IMR-90 (cell line): ENCODE measurements at regions not wholly inside any gene's neighbourhood (a gene's known extent, or its start where the extent isn't known, plus 50 kb on each side); places are given as distances from the start of the nearest gene placed in this dataset.

Experiments used
- ATAC-seq: fragments of 200-7000 bp; cut with Tn5 transposase; 2 replicates; pipeline ENCODE4 v1.9.1; 2020; ENCODE audit warnings: low read depth, mild to moderate bottlenecking, moderate library complexity
- BruUV-seq: library from RNA; stranded (reverse); fragments of 400-500 nt; replicated peaks from 2 replicates; lab custom pipeline; 2021; lab: Mats Ljungman, UMichigan
- CTCF ChIA-PET: fragments of 300-600 bp; formaldehyde crosslinking; extraction: SDS; loops from one replicate; lab custom pipeline; 2021; ENCODE audit warnings: antibody characterized with exemption; lab: Yijun Ruan, JAX
- POLR2A ChIA-PET: fragments of 300-600 bp; sonication (Branson Sonifier 250); formaldehyde crosslinking; loops from one replicate; lab custom pipeline; 2022; ENCODE audit warnings: antibody characterized with exemption; ENCODE audit not compliant: unreplicated experiment; lab: Charles Lee
- DNase-seq: peaks from one replicate; pipeline ENCODE4 v3.0.0; 2013
- H2AFZ ChIP-seq: replicated peaks from 2 replicates; pipeline ENCODE3; 2013; ENCODE audit warnings: low read length, mild to moderate bottlenecking; ENCODE audit not compliant: poor library complexity
- H2AK5ac ChIP-seq: 2 replicates; pipeline ENCODE4 v1.6.1; 2013; ENCODE audit warnings: low read depth, low read length, inconsistent platforms
- H2AK9ac ChIP-seq: replicated peaks from 2 replicates; pipeline ENCODE3; 2013; ENCODE audit warnings: mild to moderate bottlenecking, low read depth, low read length, moderate library complexity; ENCODE audit not compliant: poor library complexity
- H2BK120ac ChIP-seq: 2 replicates; pipeline ENCODE4 v1.6.1; 2013; ENCODE audit warnings: low read depth, low read length, inconsistent platforms
- H2BK15ac ChIP-seq: 3 replicates; pipeline ENCODE4 v1.6.1; 2013; ENCODE audit warnings: low read depth, low read length, inconsistent platforms
- H2BK20ac ChIP-seq: 2 replicates; pipeline ENCODE4 v1.6.1; 2013; ENCODE audit warnings: low read depth, mild to moderate bottlenecking, inconsistent platforms, low read length, moderate library complexity
- H2BK5ac ChIP-seq: 2 replicates; pipeline ENCODE4 v1.6.1; 2013; ENCODE audit warnings: mild to moderate bottlenecking, low read depth, low read length, inconsistent platforms; ENCODE audit not compliant: poor library complexity, severe bottlenecking
- H3K14ac ChIP-seq: replicated peaks from 2 replicates; pipeline ENCODE4 v1.6.1; 2013; ENCODE audit warnings: low read depth, low read length, inconsistent platforms
- H3K18ac ChIP-seq: 2 replicates; pipeline ENCODE4 v1.6.1; 2013; ENCODE audit warnings: low read depth, low read length, control low read depth
- H3K23ac ChIP-seq: 2 replicates; pipeline ENCODE4 v1.6.1; 2013; ENCODE audit warnings: low read depth, low read length, inconsistent platforms
- H3K27ac ChIP-seq: 2 replicates; pipeline ENCODE4 v1.5.1; 2013; ENCODE audit warnings: mild to moderate bottlenecking, control low read depth, low read length; ENCODE audit not compliant: insufficient read depth
- H3K27me3 ChIP-seq: 2 replicates; pipeline ENCODE4 v1.6.1; 2013; ENCODE audit warnings: low read length; ENCODE audit not compliant: control insufficient read depth, insufficient read depth
- H3K36me3 ChIP-seq: 2 replicates; pipeline ENCODE4 v1.6.1; 2013; ENCODE audit warnings: low read length, mixed read lengths; ENCODE audit not compliant: control insufficient read depth, insufficient read depth
- H3K4ac ChIP-seq: 2 replicates; pipeline ENCODE4 v1.6.1; 2013; ENCODE audit warnings: low read depth, low read length, inconsistent platforms
- H3K4me1 ChIP-seq: 2 replicates; pipeline ENCODE4 v1.6.1; 2013; ENCODE audit warnings: low read length, mixed read lengths; ENCODE audit not compliant: control insufficient read depth, insufficient read depth
- H3K4me2 ChIP-seq: 2 replicates; pipeline ENCODE4 v1.6.1; 2013; ENCODE audit warnings: low read depth, mild to moderate bottlenecking, control low read depth, low read length, moderate library complexity
- H3K4me3 ChIP-seq: 2 replicates; pipeline ENCODE4 v1.5.1; 2013; ENCODE audit warnings: low read depth, mild to moderate bottlenecking, control low read depth, low read length, moderate library complexity; ENCODE audit not compliant: insufficient read depth
- H3K56ac ChIP-seq: 2 replicates; pipeline ENCODE4 v1.6.1; 2013; ENCODE audit warnings: low read length, inconsistent platforms; ENCODE audit not compliant: insufficient read depth; ENCODE audit errors: extremely low read depth
- H3K79me1 ChIP-seq, 2 experiments: 2 replicates each; pipeline ENCODE4 v1.6.1; 2013; ENCODE audit warnings: low read length in 2 of 2, inconsistent platforms in 1 of 2, low read depth in 1 of 2
- H3K9ac ChIP-seq: 2 replicates; pipeline ENCODE4 v1.6.1; 2013; ENCODE audit warnings: low read depth, low read length, control low read depth
- H3K9me1 ChIP-seq: 2 replicates; pipeline ENCODE4 v1.6.1; 2013; ENCODE audit warnings: low read length, inconsistent platforms; ENCODE audit not compliant: insufficient read depth
- H3K9me3 ChIP-seq: 2 replicates; pipeline ENCODE4 v1.6.1; 2013; ENCODE audit warnings: low read length; ENCODE audit not compliant: control insufficient read depth, insufficient read depth
- H4K20me1 ChIP-seq: 2 replicates; pipeline ENCODE4 v1.6.1; 2013; ENCODE audit warnings: low read length, inconsistent platforms; ENCODE audit not compliant: insufficient read depth
- H4K5ac ChIP-seq: 2 replicates; pipeline ENCODE4 v1.6.1; 2013; ENCODE audit warnings: mild to moderate bottlenecking, low read depth, low read length, control low read depth
- H4K8ac ChIP-seq, 2 experiments: 2 replicates each; pipeline ENCODE4 v1.6.1; 2013; ENCODE audit warnings: low read depth in 2 of 2, low read length in 2 of 2, control low read depth in 1 of 2, inconsistent platforms in 1 of 2
- H4K91ac ChIP-seq: 2 replicates; pipeline ENCODE4 v1.6.1; 2013; ENCODE audit warnings: low read depth, low read length, inconsistent platforms; ENCODE audit not compliant: insufficient read depth
- CEBPB ChIP-seq: IDR thresholded peaks from 2 replicates; pipeline ENCODE4 v1.6.1; 2012; ENCODE audit warnings: low read depth, low read length, improper control_type of control experiment
- FOS ChIP-seq: fragments of 150-350 bp; IDR thresholded peaks from 2 replicates; pipeline ENCODE4 v1.6.1; 2016; ENCODE audit warnings: low read depth, low read length
- MAFK ChIP-seq: IDR thresholded peaks from 2 replicates; pipeline ENCODE4 v1.6.1; 2012; ENCODE audit warnings: low read depth, low read length, improper control_type of control experiment
- NFE2L2 ChIP-seq: fragments of 150-350 bp; IDR thresholded peaks from 2 replicates; pipeline ENCODE4 v1.6.1; 2016; ENCODE audit warnings: low read depth, mild to moderate bottlenecking, low read length
- WGBS, 2 experiments: methylation state at CpG; one replicate each; pipeline versions ENCODE4 v1.1.5 to v1.1.7; 2013; ENCODE audit warnings: missing lambda C conversion rate in 2 of 2; ENCODE audit not compliant: insufficient read length in 1 of 2; ENCODE audit errors: extremely low coverage in 2 of 2; 5-methylcytosine and 5-hydroxymethylcytosine counted together
- dilution Hi-C: fragments of 300-500 bp; cut with HindIII; formaldehyde crosslinking; loops from one replicate; pipeline ENCODE4 v1.14.3; 2018; ENCODE audit warnings: low sequenced_read_pairs; ENCODE audit not compliant: unreplicated experiment
- in situ Hi-C: fragments of 300-500 bp; cut with MboI; formaldehyde crosslinking; loops from 3 replicates; pipeline ENCODE4 v1.14.3; 2019; ENCODE audit warnings: low sequenced_read_pairs, inconsistent platforms, mixed read lengths
- intact Hi-C: fragments of 100-400 bp; cut with micrococcal nuclease; formaldehyde crosslinking; loops from 2 replicates; pipeline ENCODE4 v1.10.0; 2022

DNA sequence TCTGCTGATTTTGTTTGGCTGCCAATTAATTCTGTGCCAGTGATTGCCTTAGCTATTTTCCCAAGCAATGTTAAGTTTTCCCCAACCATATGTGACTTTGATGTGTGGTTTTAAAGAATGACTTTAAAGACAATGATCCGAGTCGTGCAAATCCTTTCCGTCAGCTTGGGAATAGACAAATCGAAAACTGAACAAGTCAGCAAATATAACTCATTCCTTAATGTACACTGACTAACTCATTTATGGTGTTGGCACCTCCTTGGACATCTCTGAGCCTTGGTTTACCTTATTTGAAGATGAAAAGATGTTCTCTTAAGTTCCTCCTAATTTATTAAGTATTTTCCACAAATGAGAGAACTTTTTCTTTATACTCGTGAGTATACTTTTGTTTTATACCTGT lies 249.4 kb upstream of the SLCO3A1 start:
- H3K9ac ChIP-seq = no peak overlapping the region
- no peak overlapping the region for H2AK9ac ChIP-seq
- H3K23ac ChIP-seq = no peak overlapping the region
- no peaks in the 10 kb centered on the region; the same call in 1 of the 2 replicates for H3K27me3 ChIP-seq
- no peak overlapping the region for H3K4ac ChIP-seq
- H3K9me1 ChIP-seq = no peaks in the 10 kb centered on the region
- H2BK15ac ChIP-seq = no peak overlapping the region
- H3K4me1 ChIP-seq = no peaks in the 10 kb centered on the region
- no peak for DNase-seq
- H2BK20ac ChIP-seq = no peak overlapping the region
- H4K8ac ChIP-seq = no peak overlapping the region
- H4K91ac ChIP-seq = no peak overlapping the region
- H2BK5ac ChIP-seq = no peak overlapping the region
- no peaks in the 10 kb centered on the region for H3K36me3 ChIP-seq
- H2AK5ac ChIP-seq = no peak overlapping the region
- ChIA-PET CTCF (no interaction called here), POLR2A (no interaction called here)
- no peak overlapping the region for H2BK120ac ChIP-seq
- TF ChIP-seq MAFK (0 out of 2 replicates have a peak, but pooled peaks have one; percentile 16), CEBPB (no peak), NFE2L2 (no peak), FOS (no peak)
- intact Hi-C loops = no loop called here
- no peak overlapping the region for H3K4me2 ChIP-seq
- H4K20me1 ChIP-seq = no peaks in the 10 kb centered on the region
- H3K56ac ChIP-seq = no peak overlapping the region
- H3K4me3 ChIP-seq = no peak overlapping the region
- H2AFZ ChIP-seq = no peak overlapping the region
- no peaks in the 10 kb centered on the region for H3K79me1 ChIP-seq
- dilution Hi-C loops = no loop called here
- no CpG with 5 or more reads among the region's 5 CpGs for WGBS, 2 experiments
- in situ Hi-C loops = loop anchor here (5.0 kb wide), 1 partner anchor 48 kb away; no protein-coding TSS in a partner anchor
- no peak for ATAC-seq
- H3K27ac ChIP-seq = no peak overlapping the region
- H3K18ac ChIP-seq = no peak overlapping the region
- no peak overlapping the region for H4K5ac ChIP-seq
- H3K14ac ChIP-seq = no peak overlapping the region
- BruUV-seq = no TSS peak
- H3K9me3 ChIP-seq = no peaks in the 10 kb centered on the region
